GM19324 (cell line): ENCODE measurements at regions not wholly inside any gene's neighbourhood (a gene's known extent, or its start where the extent isn't known, plus 50 kb on each side); places are given as distances from the start of the nearest gene placed in this dataset.
"Not testable (repeated sequence)": the region's sequence is repeated elsewhere in the genome, so short reads cannot be mapped to it uniquely, and the experiment has no call there.

Experiments
- ATAC-seq: cut with Tn5 transposase; IDR thresholded peaks from one replicate; pipeline ENCODE4 v1.9.1; 2021; ENCODE audit warnings: mild to moderate bottlenecking, moderate library complexity; ENCODE audit not compliant: unreplicated experiment, low FRiP score

GRCh38 chr16:59614466-59615240 lies 880.5 kb upstream of the GOT2 start:
- no peak for ATAC-seq

GRCh38 chr16:59612910-59613620 lies 878.9 kb upstream of the GOT2 start:
- ATAC-seq: not testable (repeated sequence)

- ATAC-seq: no peak
Observed at GRCh38 chr16:59612094-59612493, 878.0 kb upstream of the GOT2 start.

GRCh38 chr16:59611556-59611955 lies 877.4 kb upstream of the GOT2 start:
- no peak for ATAC-seq

DNA sequence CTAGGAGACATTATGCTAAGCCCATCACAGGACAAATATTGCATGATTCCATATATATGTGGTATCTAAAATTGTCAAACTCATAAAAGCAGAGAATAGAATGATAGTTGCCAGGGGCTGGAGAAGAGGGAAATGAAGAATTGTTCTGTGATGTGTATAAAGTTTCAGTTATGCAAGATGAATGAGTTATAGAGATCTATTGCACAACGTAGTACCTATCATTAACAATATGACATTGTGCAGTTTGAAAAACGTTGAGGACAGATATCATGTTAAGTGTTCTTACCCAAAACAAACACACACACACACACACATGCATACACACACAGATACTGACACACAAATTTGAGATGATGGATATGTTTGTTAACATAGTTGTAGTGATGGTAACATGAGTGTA lies 871.6 kb upstream of the GOT2 start:
- no peak for ATAC-seq

DNA sequence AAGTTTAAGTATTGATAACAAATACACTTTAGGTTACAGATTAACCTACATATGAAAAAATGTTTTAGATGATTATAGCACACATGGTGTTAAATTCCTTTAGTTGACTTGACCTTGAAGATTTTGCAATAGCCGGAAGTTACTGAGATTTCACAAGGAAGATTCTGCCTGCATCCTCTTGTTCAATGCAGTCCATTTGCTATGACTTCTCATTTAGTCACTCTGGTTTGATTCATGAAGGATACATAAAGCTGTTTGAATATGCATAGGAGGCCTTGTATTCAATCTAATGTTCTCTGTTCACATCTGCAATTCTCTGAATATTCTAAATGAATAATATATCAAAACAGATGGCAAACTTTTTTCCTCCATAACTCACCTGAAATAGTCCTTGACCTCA lies 870.2 kb upstream of the GOT2 start:
- ATAC-seq: no peak

DNA sequence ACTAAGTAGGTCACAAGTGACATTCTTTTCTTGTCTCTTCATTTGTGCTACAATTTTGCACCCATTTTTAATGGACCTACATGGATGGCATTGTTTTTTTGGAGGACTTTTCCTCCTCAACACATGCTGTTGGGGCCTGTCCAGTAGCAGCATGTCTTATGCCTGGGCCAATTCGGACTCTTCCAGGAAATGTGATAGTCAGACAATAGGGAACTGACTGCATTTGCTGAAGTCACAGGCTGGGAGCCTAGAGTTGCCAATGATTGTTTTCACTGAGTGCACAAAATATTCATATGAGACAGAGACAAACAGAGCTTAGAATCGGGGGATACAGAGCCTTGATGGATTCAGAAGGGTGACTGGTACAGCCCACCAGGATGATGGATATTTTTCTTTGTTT lies 867.3 kb upstream of the GOT2 start:
- no peak for ATAC-seq

DNA sequence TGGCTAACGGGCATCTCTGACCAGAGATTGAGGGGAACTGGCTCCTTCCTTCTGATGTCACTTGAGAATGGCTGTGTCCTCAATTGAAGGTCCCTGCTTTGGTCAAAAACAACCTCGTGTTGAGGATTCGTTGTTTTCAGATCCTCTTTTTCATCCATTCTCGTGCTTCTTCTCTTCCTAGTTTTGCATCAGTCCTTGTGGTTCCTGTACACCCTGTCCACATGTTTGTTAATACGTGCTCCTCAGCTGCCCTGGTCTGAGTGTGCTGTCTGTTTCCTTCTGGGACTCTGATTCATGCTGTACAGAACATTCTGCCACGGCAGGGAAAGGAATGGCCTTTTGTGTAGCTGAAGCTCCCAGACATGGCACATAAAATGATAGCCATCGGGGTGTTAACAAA lies 863.2 kb upstream of the GOT2 start:
- no peak for ATAC-seq

DNA sequence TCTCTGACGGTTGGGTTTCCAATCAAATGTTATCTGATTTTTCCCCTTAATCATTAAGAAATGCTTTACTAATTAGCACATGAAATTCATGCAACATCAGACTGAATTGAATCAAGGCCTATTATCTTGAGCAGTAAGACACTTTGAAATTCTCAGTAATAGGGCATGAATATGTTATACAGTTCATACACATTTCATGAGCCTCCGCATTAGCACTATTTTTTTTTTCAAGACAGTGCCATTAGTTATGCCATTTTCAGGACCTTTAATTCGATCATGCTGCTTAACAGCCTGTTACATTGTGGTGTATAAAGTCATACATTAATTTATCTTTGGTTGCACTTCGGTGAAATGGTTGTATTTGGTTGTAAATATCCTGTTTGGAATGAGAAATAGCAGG lies 862.6 kb upstream of the GOT2 start:
- no peak for ATAC-seq

DNA sequence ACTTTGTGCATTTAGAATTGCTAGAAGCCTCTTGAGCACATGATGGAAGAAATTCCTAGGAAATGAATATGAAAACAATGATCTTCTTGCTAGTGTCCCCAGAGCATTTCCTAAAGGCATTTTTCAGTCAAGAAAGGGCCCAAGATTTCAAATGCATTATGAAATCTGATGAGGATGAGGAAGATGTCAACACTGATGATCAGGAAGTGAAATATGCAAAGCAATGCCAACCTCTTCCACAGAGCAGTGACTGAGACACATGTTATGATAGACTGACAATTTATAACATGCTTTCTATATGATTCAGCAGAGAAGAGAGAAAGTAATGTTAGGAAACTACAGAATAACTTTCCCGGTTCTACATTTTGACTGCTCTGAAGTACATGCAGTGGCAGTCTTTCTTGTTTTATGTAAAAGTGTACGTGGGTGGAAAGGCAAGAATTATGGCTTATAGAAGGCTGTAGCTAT lies 859.1 kb upstream of the GOT2 start:
- ATAC-seq: no peak

DNA sequence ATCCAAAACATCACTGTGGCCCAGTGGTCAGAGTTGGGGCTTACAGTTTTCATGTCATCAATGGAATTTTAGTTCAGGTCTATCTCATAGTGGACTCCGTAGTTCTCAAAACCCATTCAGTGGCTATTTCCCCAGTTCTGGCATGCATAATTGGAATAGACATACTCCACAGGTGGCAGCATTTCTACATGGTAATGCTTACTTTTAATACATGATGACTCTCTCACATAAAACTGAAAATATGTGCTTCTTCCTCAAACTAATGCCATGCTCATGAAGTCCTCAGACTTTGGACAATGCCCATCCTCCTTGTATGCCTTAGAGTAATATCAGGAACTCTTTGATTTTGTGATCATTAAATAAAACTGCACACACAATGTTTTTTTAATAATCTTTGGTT lies 857.4 kb upstream of the GOT2 start:
- no peak for ATAC-seq

DNA sequence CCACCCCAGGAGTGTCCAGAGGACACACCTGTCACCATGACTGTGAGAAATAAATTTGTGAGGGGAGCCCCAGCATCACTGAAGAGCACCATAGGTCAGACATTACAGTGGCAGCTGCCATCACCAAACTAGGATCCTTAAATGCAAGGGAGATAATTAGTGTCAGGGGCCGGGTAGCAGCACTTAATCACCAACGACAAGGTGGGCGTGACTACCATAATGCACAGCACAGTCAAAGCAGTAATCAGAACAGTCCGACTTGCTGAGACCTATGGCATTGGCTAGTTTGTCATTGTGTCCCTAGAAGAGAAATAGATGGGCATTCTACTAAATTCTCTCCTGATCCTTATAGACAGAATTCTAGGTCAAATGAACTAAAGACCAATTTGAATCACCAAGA lies 856.7 kb upstream of the GOT2 start:
- no peak for ATAC-seq

DNA sequence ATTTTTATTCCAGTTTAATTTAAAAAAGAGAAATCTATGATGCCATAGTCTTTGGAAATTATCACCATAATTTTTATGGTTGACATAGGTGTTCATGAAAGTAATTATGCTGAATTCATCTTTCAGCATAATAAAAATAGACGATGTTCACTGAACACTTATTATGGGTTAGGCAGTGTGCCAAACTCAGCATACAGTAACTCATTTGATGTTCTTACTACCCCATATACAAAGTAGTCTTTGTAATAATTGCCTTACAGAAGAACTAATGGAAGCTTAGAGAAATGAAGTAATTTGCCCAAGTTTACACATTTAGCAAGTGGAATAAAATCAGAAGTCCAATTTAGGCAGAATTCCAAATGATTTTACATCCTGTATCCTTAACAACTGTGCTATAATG lies 852.2 kb upstream of the GOT2 start:
- no peak for ATAC-seq

DNA sequence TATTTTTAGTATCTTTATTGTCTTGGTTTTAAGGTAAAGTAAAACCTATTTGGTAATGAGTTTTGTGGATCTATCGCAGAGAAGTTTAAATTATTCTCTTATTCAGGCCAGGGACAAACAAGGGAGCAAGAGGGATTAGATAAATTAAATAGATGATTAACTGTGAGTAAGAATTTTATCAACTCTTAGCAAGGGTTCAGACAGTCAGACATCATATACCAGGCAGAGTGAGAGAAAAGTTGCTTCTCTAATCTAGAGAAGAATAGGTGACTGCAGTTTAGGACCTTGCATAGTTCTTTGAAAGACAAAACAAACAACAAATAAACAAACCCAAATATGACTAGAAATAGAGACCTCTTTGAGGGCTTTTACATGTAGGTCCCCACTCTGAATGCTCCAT lies 840.2 kb upstream of the GOT2 start:
- ATAC-seq: no peak

- ATAC-seq: no peak
Observed at GRCh38 chr16:59573528-59574271, 839.6 kb upstream of the GOT2 start.

- ATAC-seq: no peak
Observed at GRCh38 chr16:59567496-59567895, 833.4 kb upstream of the GOT2 start.

- ATAC-seq: no peak
Observed at GRCh38 chr16:59566446-59566845, 832.3 kb upstream of the GOT2 start.

DNA sequence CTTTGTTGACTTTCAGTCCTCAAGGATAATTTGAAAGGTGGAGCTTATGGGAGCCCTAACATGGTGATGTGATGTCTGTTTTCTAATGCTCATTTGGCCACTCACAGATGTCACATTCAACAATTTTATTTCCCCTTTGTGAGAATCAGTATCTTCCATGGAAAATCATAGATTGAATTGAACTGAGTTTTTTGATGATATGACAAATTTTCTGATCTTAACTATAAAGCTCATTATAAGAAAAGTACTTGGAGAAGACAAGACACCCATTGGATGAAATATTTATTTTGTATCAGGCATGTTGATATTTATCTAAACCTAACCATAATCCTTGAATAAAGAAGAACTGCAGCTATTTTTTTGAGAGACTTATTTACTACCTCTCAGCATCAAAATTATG lies 824.6 kb upstream of the GOT2 start:
- ATAC-seq: no peak

DNA sequence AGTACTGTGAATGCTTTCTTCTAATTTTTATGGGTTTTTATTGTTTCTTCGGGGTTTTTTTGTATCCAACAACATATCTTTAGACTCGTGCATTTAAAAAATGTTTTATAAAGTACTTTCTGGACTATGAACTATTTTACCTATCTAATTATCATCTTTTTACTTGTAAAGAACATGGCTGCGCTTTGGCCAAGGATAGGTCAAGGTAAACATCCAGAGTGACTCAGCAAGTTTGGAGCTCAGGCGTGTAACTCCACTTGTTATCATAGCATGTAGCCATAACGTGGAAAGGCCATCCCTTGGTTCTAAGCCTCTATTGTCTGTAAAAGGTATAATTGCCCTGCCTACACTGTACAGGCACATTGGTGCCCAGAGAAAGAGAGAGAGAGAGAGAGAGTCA lies 818.0 kb upstream of the GOT2 start:
- ATAC-seq: no peak

DNA sequence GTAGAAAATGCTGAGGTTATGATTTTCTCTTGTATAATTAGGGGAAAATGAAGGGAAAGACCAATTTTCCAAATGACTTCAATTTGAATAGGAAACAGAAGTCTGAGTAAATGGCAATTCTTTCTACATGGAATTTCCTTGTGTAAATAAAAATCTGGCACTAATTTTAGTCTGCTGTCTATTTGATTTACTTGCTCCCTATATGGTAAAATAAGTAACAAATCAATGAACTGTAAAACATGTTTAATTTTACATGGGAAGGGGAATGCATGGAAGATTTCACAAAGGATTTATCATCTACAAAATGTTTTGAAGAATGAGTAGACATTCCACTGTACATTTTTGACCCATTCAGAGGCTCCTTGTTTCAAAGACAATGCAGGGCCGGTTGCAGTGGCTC lies 811.6 kb upstream of the GOT2 start:
- no peak for ATAC-seq

DNA sequence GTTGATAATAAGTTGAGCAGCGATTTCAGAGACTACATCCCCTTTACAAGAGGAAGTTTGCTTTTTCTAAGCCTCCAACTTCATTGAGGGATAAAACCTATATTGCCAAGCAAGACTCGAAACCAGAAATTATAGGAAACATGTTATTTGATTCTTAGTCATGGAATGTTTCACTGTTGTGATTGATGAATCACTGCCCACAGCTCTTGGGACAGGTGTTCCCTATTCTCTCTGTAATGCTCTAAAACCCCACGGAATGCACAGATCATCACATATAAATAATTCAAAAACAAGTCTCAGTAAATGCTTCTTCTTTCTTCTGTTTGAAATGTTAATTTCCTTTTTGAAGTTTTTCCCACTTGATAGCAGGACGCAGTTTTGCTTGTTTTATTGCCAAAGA lies 809.5 kb upstream of the GOT2 start:
- ATAC-seq: no peak
